ENCODE measurements at regions not wholly inside any gene's neighbourhood (a gene's known extent, or its start where the extent isn't known, plus 50 kb on each side); places are given as distances from the start of the nearest gene placed in this dataset.

- TF ChIP-seq, protein P1, sequence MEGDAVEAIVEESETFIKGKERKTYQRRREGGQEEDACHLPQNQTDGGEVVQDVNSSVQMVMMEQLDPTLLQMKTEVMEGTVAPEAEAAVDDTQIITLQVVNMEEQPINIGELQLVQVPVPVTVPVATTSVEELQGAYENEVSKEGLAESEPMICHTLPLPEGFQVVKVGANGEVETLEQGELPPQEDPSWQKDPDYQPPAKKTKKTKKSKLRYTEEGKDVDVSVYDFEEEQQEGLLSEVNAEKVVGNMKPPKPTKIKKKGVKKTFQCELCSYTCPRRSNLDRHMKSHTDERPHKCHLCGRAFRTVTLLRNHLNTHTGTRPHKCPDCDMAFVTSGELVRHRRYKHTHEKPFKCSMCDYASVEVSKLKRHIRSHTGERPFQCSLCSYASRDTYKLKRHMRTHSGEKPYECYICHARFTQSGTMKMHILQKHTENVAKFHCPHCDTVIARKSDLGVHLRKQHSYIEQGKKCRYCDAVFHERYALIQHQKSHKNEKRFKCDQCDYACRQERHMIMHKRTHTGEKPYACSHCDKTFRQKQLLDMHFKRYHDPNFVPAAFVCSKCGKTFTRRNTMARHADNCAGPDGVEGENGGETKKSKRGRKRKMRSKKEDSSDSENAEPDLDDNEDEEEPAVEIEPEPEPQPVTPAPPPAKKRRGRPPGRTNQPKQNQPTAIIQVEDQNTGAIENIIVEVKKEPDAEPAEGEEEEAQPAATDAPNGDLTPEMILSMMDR (IDR thresholded peaks at IDR 0.05; ENCODE audit: low read depth, low read length): no peak
- CTCF ChIA-PET: no interaction called here
- H3K27ac ChIP-seq (ENCODE audit: low read depth, low read length): no peak overlapping the region
- H3K4me3 ChIP-seq (ENCODE audit: low read depth, low read length): no peak overlapping the region
- POLR2A ChIA-PET: no interaction called here
- no peaks in the 10 kb centered on the region for H3K27me3 ChIP-seq (ENCODE audit: control insufficient read depth, insufficient read depth, low read length)
- H3K9me3 ChIP-seq (ENCODE audit: control insufficient read depth, insufficient read depth, low read length): no peaks in the 10 kb centered on the region
- DNase-seq (ENCODE audit: low read depth, low spot score): no peak
These were observed 424.2 kb upstream of the ZWINT start for GRCh38 chr10:56785292-56785691.

DNA sequence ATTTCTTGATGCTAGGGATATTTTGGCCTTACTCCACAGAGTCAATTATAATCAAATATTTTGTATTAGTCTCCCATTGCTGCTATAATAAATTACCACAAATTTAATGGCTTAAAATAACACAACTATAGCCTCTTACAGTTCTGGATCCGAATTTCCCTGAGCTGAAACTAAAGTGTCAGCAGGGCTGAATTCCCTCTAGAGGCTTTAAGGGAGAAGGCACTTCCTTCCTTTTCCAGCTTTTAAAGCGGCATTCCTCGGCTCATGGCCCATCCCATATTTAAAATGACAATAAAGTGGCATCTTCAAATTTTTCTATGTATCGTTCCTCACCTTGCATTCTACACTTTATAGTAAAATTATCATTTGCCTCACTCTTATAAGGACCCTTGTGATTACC, 421.4 kb upstream of the ZWINT start:
- ChIA-PET POLR2A (no interaction called here), CTCF (no interaction called here)
- Histone ChIP-seq H3K9me3 (ENCODE audit: control insufficient read depth, insufficient read depth, low read length) (no peaks in the 10 kb centered on the region), H3K4me3 (ENCODE audit: low read depth, low read length) (no peak overlapping the region), H3K27me3 (ENCODE audit: control insufficient read depth, insufficient read depth, low read length) (no peaks in the 10 kb centered on the region), H3K27ac (ENCODE audit: low read depth, low read length) (no peak overlapping the region)
- TF ChIP-seq, protein P1 (IDR thresholded peaks at IDR 0.05; ENCODE audit: low read depth, low read length): no peak
- DNase-seq (ENCODE audit: low read depth, low spot score): no peak

GRCh38 chr10:56771343-56771742, 410.3 kb upstream of the ZWINT start:
- DNase-seq (ENCODE audit: low read depth, low spot score): no peak
- ChIA-PET CTCF (no interaction called here), POLR2A (no interaction called here)
- no peak overlapping the region for H3K27ac ChIP-seq (ENCODE audit: low read depth, low read length)
- peaks cover 11% of the 10 kb centered on the region; the same call in 1 of the 2 replicates for H3K9me3 ChIP-seq (ENCODE audit: control insufficient read depth, insufficient read depth, low read length)
- H3K27me3 ChIP-seq (ENCODE audit: control insufficient read depth, insufficient read depth, low read length): no peaks in the 10 kb centered on the region
- TF ChIP-seq, protein P1 (IDR thresholded peaks at IDR 0.05; ENCODE audit: low read depth, low read length): no peak
- no peak overlapping the region for H3K4me3 ChIP-seq (ENCODE audit: low read depth, low read length)

DNA sequence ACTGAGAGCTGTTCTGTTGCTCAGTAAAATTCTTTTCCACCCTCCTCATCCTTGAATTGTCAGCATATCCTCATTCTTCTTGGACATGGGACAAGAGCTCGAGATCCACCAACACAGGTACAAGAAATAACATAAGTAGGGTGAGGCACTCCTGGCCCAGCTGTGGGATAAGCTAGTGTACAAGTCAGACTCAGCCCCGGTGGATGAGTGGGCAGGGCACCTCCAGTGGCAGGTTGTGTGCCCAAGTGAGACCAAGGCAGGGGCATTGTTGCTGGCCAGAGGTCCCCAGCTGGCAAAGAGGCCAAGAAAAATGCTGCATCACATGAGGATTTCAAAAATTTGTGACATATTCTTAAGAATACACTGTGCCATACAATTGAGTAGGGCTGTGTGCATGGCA, 402.0 kb upstream of the ZWINT start:
- CTCF ChIA-PET: no interaction called here
- Histone ChIP-seq H3K27me3 (ENCODE audit: control insufficient read depth, insufficient read depth, low read length) (no peaks in the 10 kb centered on the region), H3K27ac (ENCODE audit: low read depth, low read length) (no peak overlapping the region), H3K9me3 (ENCODE audit: control insufficient read depth, insufficient read depth, low read length) (peaks cover 6% of the 10 kb centered on the region), H3K4me3 (ENCODE audit: low read depth, low read length) (no peak overlapping the region)
- POLR2A ChIA-PET: no interaction called here
- no peak for DNase-seq (ENCODE audit: low read depth, low spot score)
- TF ChIP-seq, protein P1 (IDR thresholded peaks at IDR 0.05; ENCODE audit: low read depth, low read length): no peak

GRCh38 chr10:56745490-56745889, 384.4 kb upstream of the ZWINT start:
- CTCF ChIA-PET: interaction anchor here (0.7 kb wide), 1 partner anchor 132 kb away, joined by 5 read pairs; no protein-coding TSS in a partner anchor
- Histone ChIP-seq H3K27me3 (ENCODE audit: control insufficient read depth, insufficient read depth, low read length) (no peaks in the 10 kb centered on the region), H3K4me3 (ENCODE audit: low read depth, low read length) (no peak overlapping the region), H3K27ac (ENCODE audit: low read depth, low read length) (no peak overlapping the region), H3K9me3 (ENCODE audit: control insufficient read depth, insufficient read depth, low read length) (no peaks in the 10 kb centered on the region; the same call in 1 of the 2 replicates)
- TF ChIP-seq, protein P1 (IDR thresholded peaks at IDR 0.05; ENCODE audit: low read depth, low read length): no peak
- no peak for DNase-seq (ENCODE audit: low read depth, low spot score)
- POLR2A ChIA-PET: no interaction called here

All from AG04450 (cell line).